ENCODE measurements at regions not wholly inside any gene's neighbourhood (a gene's known extent, or its start where the extent isn't known, plus 50 kb on each side); places are given as distances from the start of the nearest gene placed in this dataset.
"Not testable (repeated sequence)": the region's sequence is repeated elsewhere in the genome, so short reads cannot be mapped to it uniquely, and the experiment has no call there.

DNA sequence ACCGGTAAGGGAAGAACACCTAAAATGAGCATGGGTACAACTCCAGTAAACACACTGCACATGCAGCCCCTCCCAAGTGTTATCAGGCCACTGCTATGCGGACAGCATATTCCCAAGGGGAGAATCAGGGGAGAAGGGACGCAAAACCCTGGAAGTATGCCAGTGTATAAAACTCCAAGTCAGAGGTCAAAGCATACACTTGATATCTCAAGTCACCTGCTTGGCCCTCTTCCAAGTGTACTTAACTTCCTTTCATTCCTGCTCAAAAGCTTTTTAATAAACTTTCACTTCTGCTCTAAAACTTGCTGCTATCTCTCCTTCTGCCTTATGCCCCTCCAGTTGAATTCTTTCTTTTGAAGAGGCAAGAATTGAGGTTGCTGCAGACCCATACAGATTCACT, 408.1 kb downstream of the HTR1A start:
- no peak for DNase-seq

DNA sequence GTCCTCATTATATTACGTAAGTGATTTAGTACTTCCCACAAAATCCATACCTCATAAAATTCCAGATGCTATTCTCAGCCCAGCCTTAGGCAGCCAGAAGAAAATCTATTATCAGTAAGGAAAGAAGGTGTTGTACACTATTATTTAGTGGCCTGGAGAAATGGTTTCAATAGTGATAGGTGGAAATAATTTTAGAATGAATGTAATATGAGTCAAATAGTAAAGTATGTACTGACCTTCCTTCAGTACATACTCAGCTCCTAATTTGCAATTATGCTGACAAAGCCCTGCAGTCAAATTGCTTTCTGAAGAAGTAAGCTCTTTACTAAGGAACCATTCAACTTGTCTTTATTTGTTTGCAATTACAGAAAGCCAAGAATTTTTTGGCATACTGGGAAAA, 409.2 kb downstream of the HTR1A start:
- DNase-seq = no peak

DNA sequence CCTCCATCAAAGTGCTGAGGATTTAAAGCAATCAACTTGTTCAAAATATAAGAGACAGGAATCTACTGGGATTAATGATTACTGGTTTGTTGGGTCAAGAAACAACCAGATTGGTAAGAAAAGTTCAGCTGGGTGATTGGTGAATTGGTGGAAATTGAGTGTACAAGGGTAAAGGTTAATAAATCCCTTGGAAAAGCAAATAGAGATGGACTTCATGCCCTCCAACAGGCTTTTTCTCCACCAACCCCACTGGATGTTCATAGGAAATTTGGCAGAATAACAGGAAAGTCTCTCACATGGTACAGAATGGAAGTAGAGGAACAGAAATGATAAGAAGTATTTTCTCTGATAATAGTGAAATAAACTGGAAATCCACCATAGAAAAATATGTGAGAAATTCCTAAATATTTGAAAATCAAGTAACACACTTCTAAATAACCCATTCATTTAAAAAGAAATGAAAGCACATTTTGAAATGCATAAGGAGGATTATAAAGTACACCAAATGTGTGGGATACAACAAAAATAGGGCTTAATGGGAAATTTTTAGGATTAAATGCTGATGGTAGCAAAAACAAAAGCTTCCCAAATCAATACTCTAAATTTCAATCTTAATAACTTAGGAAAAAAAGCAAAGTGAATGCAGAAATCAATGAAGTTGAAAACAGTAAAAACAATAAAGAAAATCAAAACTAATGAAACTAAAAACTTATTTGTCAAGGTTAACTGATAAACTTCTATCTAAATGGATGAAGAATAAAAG, 426.2 kb downstream of the HTR1A start:
- DNase-seq = no peak

DNA sequence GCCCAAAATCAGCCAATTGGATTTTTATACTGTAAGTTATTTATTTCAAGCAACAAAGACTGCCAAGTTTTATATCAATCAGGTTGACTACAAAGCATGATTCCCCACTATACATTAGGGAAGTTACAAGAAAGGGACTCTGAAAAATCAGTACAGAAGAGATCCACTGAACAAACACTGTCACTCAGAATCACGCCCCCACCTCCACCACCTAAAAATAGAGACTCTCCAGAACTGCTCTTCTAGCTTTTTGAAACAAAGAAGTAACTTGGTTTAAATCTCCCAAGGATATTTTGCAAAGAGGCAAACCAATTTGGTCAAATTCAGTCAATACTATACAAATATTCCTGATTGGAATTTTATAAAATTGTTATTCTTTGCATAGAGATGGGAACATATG, 438.0 kb downstream of the HTR1A start:
- no peak for DNase-seq

DNA sequence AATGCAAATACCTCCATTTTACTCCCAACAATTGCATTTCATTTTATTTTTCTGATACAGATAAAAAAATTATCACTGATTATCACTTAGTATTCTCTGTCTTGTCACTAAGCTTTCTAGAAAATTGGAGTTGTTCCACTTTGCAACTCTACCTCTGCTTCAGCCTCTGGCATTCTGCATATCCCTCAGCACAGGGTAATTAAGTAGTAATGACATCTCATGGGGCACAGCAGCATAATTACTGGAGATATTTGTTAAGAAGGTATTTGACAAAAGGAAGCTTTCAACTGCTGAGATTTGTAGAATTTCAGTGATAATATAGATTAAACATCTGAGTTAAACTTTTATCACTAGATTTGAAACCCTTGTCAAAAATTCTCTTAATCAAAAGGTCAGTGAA, 446.2 kb downstream of the HTR1A start:
- no peak for DNase-seq

DNA sequence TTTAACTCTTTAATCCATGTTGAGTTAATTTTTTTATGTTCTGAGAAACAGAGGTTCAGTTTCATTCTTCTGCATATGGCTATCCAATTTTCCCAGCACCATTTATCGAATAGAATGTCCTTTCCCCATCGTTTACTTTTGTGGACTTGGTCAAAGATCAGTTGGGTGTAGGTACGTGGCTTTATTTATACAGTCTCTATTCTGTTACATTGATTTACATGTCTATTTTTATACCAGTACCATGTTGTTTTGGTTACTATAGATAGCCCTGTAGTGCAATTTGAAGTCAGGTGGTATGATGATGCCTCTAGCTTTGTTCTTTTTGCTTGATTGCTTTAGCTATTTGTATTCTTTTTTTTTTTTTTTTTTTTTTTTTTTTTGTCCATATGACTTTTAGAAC, 462.0 kb downstream of the HTR1A start:
- no peak for DNase-seq

DNA sequence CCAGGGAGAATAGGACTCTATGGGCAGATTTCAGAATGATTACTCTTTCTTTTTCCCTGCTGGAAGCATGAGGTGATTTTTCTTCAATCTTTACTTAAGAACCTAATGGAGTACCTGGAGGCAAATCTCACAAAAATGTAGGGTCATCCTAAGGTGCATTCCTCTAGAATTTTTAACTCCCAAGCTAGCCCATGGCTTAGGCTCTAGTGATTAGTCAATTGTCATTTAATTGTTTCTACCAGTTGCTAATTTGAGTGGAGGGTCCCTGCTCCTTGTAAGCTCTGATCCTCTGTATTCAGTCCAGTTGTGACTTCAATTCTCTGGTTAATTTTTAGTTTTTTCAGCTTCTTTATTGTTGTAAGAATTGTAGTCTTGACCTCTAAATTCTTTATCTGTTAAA, 467.0 kb downstream of the HTR1A start:
- no peak for DNase-seq

DNA sequence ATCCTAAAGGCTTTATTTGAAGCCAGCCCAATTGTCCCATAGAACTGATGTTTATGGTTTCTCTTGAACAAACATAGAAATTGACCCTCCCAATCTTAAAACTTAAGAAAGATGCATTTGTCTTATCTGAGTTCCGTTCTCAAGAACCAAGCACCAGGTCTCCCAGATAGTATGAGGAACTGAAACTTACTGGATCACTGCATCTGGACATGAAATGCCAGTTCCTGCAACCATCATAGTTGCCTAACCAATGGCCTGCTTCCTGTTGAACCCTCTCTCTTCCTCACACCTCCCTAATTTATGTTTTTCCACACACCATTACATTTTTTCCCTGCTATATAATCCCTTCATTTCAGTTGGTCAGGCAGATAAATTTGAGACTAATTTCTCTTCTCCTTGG, 478.9 kb downstream of the HTR1A start:
- no peak for DNase-seq

DNA sequence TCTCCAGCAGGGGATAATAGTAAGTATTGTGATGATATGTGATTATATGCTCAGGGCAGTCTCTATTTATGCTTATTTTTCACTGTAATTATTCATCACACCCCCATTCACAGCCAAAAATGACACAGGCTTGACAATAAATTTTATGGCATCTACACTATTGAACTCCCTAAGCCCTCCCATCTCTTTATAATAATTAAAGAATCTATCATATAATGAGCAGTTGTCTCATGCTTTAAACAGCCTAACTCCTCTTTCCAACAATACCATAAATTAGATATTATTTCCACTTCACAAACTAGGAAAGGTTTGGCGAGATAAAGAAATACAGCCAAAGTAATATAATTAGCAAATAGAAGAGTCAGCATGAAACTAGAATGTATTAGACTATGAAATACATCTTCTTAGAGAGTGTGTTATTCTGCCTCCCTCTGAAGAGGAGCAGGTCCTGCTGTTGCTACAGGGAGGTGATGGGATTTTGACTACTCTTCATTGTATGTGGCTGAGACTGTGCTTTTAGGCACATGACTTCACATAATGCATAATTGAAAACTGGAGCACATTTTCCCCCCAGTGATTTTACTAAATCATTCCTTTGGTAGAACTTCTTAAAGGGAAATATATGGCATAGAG, 488.8 kb downstream of the HTR1A start:
- no peak for DNase-seq

DNA sequence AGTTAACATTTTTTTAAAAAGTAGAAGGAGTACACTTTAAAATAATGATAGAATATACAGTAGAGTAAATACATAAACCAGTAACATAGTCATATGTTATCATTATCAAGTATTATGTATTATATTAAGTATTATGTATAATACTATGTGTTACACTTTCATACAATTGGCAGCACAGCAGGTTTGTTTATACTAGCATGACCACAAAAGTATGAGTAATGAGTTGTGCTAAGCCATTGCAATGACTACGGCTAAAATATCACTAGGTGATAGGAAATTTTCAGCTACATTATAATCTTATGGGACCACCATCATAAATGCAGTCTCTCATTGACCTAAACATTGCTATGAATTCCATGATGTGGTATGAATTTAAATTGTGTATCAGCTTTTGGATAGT, 506.0 kb downstream of the HTR1A start:
- DNase-seq = no peak

DNA sequence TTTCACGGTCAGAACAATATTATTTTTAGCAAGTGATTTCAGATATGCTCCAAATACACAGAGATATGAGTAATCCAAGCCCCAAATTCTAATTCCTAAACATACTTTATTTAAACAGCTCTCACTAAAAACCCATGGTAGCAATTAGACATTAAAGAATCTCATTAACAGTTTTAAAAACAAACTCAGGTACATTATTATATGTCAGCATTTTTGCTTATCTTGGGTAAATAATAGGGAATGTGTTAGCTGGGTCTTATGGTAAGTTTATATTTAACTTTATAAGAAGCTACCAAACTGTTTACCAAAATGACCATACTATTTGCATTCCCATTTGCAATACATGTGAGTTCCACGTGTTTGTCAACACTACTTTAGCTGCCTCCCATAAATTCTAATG, 511.1 kb downstream of the HTR1A start:
- DNase-seq = no peak

DNA sequence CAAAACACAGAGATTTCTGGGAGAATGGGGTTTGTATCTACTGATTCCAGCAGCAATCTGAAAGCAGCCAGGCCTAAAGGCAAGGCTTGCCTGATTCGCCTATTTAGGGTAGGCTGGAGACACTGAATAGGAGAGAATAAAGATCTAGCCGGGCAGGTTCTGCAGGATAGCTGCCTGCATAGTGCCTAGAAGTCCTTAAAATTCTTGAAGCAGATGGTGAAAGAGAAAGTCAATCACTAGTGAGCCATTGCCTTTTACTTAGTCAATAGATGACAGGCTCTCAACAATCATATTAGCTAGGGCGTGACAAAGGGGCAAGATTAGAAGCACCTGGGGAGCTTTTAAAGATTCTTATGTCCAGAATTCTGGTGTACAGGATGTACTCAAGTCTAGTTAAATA, 522.7 kb downstream of the HTR1A start:
- DNase-seq = peak in 1 of 2 experiments; percentile 58

DNA sequence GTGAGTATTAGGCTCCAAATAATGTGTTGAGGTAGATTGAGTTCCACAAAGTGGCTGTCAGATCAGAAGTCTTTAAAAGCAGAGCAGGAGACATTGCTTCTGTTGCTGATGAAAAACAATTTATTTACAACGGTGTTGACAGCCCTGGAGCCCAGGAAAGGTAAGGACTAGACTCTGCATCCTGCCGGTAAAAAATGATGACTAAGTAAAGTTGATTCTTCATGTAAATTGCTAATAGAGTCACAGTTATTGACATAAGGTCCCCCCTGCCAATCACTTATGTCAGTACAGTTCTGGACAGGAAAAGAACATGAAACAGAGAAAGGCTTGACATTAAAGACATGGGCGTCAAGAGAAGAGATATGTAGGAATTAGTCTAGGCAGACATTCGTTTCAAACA, 552.5 kb downstream of the HTR1A start:
- no peak for DNase-seq

DNA sequence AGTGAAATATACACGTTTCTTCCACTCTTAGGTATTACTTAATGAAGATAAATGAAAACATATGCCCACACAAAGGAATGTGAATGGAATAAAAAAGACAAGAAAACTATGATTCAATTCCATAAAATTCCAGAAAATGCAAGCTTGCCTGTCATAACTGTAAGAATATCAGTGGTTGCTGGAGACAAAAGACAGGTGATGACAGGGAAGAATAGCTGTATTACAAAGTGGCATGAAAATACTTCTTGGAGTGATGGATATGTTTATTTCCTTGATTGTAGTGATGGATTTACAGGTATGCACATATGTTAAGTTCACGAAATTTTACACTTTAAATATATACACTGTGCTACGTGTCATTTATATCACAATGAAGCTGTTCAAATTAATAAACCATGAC, 553.3 kb downstream of the HTR1A start:
- no peak for DNase-seq

DNA sequence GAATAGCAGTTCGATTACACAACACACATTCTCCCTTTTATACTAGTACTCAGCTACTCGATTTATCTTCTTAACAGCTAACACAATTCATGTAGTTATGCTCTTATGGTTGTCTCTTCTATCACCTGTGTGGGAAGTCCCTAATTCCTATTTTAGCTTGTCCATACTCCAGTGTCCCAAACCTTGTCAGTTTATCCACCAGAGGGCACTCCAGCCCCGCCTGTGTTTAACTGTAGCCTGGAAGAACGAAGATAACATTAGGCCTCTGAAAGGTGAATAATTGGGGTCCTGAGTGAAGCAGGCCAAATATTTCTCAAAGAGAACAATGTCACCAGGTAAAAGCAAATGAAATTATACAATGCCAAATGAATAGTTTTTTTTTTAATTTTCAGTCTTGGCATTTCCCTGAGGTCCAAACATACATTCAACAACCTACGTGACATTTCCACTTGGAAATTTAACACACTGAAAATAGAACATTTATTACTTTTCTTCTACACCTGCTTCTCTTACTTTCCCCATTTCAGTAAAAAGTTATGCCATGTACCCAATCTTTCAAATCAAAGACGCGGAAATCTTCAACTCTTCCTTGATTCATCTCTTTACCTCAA, 560.7 kb downstream of the HTR1A start:
- DNase-seq = peak; percentile 73 to 81

DNA sequence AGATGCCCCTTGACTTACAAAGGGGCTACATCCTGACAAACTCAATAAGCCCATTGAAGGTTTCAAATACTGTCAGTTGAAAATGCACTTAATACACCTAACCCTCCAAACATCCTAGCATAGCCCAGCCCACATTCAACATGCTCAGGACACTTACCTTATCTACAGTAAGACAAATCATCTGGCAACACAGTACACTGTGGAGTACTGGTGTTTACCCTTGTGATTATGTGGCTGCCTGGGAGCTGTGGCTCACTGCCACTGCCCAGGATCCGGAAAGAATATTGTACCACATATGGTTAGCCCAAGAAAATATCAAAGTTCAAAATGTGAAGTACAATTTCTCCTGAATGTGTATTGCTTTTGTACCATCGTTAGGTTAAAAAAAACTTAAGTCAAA, 562.2 kb downstream of the HTR1A start:
- DNase-seq = no peak

DNA sequence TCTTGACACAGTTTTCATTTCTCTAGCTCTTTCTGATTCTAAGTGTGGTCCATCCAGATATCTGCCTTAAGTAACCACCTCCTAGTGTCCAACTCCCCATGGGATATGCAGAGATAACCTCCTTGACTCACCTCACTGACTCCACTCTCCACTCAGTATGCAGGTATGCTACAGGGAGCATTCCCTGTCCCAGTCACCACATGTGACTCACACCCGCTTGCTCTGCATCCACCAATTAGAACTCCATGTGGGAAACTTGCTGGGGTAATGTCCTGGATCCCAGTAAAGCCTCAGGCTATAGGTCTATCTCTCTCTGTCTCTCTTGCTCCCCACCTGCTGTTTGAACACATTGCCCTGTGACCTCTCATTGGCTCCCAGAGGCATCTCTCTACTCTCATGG, 563.9 kb downstream of the HTR1A start:
- no peak for DNase-seq

DNA sequence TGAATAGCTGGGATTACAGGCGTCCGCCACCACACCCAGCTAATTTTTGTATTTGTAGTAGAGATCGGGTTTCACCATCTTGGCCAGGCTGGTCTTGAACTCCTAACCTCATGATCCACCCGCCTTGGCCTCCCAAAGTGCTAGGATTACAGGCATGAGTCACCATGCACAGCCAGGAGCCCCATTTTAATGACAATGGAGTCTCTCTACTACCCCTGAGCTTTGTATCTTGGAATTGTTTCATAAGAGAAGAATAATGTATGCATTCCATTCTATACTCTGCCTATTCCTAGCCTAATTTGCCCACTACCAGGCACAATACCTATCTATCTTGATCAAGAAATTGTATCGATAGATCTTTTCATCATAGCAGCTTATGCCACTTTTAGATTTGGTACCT, 574.1 kb downstream of the HTR1A start:
- not testable (repeated sequence) for DNase-seq

DNA sequence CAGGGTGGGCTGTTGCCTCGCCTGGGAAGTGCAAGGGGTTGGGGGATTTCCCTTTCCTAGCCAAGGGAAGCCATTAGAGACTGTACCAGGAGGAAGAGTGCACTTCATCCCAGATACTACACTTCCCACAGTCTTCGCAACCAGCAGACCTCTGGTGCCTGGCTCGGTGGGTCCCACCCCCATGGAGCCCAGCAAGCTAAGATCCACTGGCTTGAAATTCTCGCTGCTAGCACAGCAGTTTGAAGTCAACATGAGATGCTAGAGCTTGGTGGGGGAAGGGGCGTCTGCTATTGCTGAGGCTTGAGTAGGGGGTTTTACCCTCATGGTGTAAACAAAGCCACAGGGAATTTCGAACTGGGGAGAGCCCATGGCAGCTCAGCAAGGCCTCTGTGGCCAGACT, 586.4 kb downstream of the HTR1A start:
- no peak for DNase-seq

DNA sequence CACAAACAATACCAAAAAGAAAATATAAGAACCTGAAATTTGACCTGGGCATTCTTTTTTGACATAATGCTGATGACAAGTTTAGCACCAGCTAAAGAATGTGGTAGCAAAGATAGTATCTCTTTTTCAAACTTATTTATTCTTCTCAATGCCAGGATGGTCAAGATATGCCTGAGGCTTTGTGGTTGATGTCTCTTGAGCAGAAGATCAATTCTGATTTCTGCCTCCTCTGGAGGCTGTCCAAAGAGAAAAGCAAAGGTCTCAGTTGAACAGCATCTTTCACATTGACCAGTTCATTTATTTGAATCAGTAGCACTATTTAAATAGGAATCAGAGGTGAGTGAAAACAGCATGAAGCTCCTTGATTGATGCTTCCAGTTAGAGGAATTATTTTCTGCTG, 588.2 kb downstream of the HTR1A start:
- no peak for DNase-seq

DNA sequence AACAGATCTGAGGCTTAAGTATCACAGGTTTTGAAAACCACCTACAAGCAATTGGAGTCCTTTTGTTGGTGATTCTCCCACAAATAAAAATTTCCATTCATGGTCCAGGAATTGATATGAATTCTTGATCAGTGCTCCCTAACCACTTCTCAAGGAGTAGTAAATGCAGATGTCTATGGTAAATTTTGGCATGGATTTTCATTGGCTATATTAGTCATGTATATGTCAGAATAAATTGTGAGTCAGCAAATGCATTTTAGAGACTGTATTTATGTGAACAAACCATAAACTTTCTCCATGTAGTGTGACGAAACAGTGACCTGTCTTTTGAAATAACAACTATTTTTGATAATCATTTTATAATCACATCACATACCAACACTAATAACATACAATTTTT, 611.1 kb downstream of the HTR1A start:
- DNase-seq = no peak

DNA sequence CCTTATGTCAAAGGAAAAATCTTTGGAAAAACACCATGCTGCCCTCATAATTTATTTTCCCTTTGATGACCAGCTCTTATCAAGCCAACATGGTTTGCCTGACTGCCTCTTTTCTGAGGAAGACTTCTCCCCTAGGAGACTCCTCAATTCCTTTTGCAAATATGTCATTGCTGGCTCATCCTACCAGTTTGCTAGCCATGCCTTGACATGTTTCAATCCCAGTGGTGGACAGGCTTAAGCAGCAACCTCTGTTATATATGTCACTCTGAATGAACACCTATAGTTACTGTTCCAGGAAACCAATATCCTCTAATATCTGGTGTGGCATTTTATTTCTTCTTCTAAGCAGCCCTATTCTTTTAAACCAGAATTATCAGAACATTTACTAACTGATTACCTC, 615.8 kb downstream of the HTR1A start:
- DNase-seq = no peak

DNA sequence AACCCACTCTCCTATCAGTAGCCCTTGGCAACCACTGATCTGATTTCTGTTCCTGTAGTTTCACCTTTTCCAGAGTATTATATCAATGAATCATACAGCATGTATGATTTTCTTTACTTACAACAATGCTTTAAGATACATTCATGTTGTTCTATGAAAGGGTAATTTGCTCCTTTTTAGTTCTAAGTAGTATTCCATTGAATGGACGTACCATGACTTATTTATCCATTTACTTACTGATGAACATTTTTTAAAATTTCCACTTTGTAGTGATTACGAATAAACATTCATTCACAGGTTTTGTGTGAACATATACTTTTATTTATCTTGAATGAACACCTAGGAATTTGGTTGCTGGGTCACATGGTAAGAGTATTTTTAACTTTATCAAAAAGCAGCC, 620.8 kb downstream of the HTR1A start:
- DNase-seq = no peak

DNA sequence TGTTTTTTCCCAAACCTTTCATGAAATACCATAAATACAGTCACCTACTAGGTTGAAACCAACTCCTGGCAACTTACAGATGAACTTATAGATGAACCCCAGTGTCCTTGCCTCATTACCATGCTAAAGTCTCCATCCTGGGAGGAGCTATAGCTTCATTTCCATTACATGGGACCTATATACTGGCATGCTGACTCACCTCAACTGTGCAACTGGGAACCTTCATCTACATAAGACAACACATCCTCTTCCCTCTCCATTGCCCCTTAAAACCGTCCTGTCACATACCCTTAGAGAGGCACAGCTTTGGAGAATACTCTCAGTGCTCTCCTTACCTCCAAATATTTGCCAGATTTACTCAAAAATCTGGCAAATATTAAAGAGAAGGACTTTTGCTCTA, 638.3 kb downstream of the HTR1A start:
- DNase-seq = no peak

DNA sequence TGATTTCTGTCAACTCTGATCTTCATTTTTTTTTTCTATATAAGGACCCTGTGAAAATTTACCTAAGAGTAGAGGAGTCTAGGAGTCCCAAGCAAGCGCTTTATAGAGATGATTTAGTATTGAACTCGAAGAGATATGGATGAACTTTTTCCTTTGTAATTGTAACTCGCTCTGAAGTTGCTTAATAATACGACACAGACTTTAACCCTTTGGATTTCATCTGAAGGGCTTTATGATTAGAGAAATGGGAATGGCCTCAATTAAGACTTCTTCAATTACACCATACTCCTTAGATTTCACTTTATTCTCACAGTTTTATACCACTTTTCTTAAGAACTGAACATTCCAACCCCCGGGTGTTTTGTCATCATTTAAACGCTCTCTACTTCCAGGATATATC, 647.7 kb downstream of the HTR1A start:
- no peak for DNase-seq

Measured in NCI-H524 (cell line).